Activated CD4-positive, CD25-positive, alpha-beta regulatory T cell treated with anti-CD3 and anti-CD28 coated beads, Interleukin-2, amount 50 U/mL, for 24 hours (primary cell): ENCODE measurements at regions not wholly inside any gene's neighbourhood (a gene's known extent, or its start where the extent isn't known, plus 50 kb on each side); places are given as distances from the start of the nearest gene placed in this dataset.

Source experiments
- ATAC-seq, 2 donors: fragments of 150-1000 bp; cut with Tn5 transposase; one replicate each; pipeline ENCODE4 v1.10.0; 2021; ENCODE audit warnings: mild to moderate bottlenecking in 1 of 2, moderate library complexity in 1 of 2

- ATAC-seq, result no peak
Observed at GRCh38 chr2:234146087-234146826, 95.8 kb downstream of the SPP2 start.

- no peak for ATAC-seq
Observed at GRCh38 chr2:234145511-234145910, 95.0 kb downstream of the SPP2 start.

- ATAC-seq, result no peak
Observed at GRCh38 chr2:234145057-234145456, 94.6 kb downstream of the SPP2 start.

GRCh38 chr2:234143896-234144295, 93.4 kb downstream of the SPP2 start:
- no peak for ATAC-seq

GRCh38 chr2:234142530-234142929, 92.0 kb downstream of the SPP2 start:
- ATAC-seq, result no peak

- no peak for ATAC-seq
Observed at GRCh38 chr2:234139755-234140154, 89.3 kb downstream of the SPP2 start.

GRCh38 chr2:234138836-234139235, 88.3 kb downstream of the SPP2 start:
- ATAC-seq, result no peak

- ATAC-seq, result no peak
Observed at GRCh38 chr2:234137400-234138014, 87.0 kb downstream of the SPP2 start.

- ATAC-seq, result peak in 1 of 2 donors; percentile 25
Observed at GRCh38 chr2:234136461-234136860, 86.0 kb downstream of the SPP2 start.

- peak; percentile 58 to 80 for ATAC-seq
Observed at GRCh38 chr2:234135750-234136221, 85.3 kb downstream of the SPP2 start.

- ATAC-seq, result no peak
Observed at GRCh38 chr2:234134496-234134895, 84.0 kb downstream of the SPP2 start.

- ATAC-seq, result no peak
Observed at GRCh38 chr2:234133004-234133403, 82.5 kb downstream of the SPP2 start.

- ATAC-seq, result no peak
Observed at GRCh38 chr2:234130777-234131181, 80.3 kb downstream of the SPP2 start.

- no peak for ATAC-seq
Observed at GRCh38 chr2:234128606-234129005, 78.1 kb downstream of the SPP2 start.
